Stimulated activated CD4-positive, alpha-beta T cell treated with anti-CD3 and anti-CD28 coated beads, Interleukin-1b, Interleukin-23, amount 100 ng/mL, for 4 hours (primary cell): ENCODE measurements at regions not wholly inside any gene's neighbourhood (a gene's known extent, or its start where the extent isn't known, plus 50 kb on each side); places are given as distances from the start of the nearest gene placed in this dataset.

Experiments used
- DNase-seq, 2 donors: peaks; one replicate each; pipeline ENCODE4 v3.0.0-alpha.2; 2020; ENCODE audit warnings: low read depth in 2 of 2

DNA sequence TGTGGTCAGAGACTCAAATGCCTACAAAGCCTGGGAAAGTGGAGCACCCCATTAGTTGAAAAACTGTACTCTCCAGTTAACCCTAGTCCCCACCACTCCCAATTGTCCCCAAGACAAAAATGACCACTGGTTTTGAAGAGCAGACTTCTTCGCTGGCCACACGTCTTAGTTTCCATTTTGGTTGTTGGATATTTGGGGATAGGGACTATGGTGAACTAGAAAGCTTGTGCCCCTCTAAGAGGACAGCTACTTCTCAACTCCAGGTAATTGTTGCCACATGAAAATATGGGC is 109.4 kb upstream of the SPRY4 start:
- DNase-seq = no peak

GRCh38 chr5:142433526-142434321 is 108.9 kb upstream of the SPRY4 start:
- DNase-seq = no peak

GRCh38 chr5:142432961-142433360 is 108.1 kb upstream of the SPRY4 start:
- no peak for DNase-seq

- peak in 1 of 2 donors; percentile 15 for DNase-seq
Measured at GRCh38 chr5:142432369-142432863, 107.6 kb upstream of the SPRY4 start.

- no peak for DNase-seq
Measured at GRCh38 chr5:142428773-142429473, 104.1 kb upstream of the SPRY4 start.

GRCh38 chr5:142428036-142428772 is 103.4 kb upstream of the SPRY4 start:
- no peak for DNase-seq

GRCh38 chr5:142427529-142427928 is 102.7 kb upstream of the SPRY4 start:
- DNase-seq = no peak

GRCh38 chr5:142427015-142427364 is 102.2 kb upstream of the SPRY4 start:
- DNase-seq = no peak

GRCh38 chr5:142426129-142427014 is 101.6 kb upstream of the SPRY4 start:
- no peak for DNase-seq

DNA sequence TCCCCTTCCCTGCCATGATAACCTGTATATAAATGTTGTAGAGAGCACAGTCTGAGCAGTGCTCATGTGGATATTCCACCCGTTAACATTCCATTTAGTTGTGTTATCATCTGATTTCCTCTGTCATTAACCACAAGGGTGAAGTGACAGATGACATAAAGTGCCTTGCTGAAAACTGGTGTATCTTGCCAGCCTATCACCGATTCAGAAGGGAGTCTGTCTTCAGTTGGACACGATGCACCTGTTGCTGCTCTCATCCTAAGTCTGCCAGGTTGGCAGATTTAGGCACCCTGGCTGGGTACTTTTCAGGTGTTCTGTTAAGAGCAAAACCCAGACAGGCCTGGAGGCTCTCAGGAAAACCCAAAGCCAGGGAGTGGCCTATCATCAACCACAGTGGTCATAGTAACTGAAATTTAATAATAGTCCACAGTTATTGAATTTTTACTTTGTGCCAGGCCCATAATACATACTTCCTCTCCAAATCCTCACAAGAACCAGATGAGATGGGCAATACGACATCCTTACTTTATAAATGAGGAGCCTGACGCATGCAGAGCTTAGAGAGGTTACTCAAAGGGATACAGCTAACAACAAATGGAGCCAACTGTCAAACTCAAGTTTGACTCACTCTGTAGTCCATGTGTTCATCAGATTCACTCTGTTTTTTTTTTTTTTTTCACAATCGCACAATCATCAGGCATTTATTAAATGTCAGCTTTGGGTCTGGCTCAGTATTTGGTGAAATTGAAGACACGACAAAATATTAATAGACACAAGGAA is 100.7 kb upstream of the SPRY4 start:
- no peak for DNase-seq

GRCh38 chr5:142422429-142422828 is 97.6 kb upstream of the SPRY4 start:
- DNase-seq = no peak

- no peak for DNase-seq
Measured at GRCh38 chr5:142421621-142422397, 97.0 kb upstream of the SPRY4 start.

DNA sequence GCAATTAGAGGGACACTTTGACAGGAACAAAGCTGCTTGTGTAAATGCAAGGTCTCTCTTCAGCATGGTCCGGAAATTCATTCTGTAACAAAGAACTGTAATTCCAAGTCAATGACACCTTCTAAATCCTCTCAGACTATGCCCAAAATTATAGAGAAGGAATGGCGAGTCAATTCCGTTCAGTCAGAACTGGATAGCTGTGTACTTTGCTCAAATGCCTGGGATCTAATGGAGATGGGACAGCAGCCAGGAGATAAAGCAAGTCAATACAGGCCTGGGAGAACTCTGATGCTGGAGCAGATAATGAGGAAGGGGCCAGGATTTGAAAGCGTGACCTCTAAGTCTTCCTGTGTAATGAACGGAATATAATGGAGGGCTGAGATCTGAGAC is 96.4 kb upstream of the SPRY4 start:
- DNase-seq = no peak

- no peak for DNase-seq
Measured at GRCh38 chr5:142420561-142421227, 95.9 kb upstream of the SPRY4 start.

DNA sequence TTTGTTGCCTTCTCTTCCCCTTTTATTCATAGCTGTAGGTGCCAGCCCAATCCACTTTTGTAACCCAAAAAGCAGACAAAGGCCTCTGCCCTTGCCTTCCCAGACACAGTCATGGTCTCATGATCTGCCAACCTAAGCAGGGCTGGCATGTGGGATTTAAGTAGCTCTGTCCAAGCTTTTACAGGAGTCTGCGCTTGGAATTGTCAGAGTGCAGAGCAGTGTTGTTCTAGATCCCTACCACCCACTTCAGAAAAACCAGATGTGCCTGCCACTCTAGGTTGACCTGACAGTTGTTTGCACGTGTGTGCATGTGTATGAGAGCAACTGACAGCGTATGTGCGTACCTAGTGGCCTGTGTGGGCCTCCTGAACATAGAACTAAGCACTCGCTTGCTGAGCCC is 87.8 kb upstream of the SPRY4 start:
- no peak for DNase-seq

GRCh38 chr5:142411656-142412425 is 87.0 kb upstream of the SPRY4 start:
- no peak for DNase-seq

GRCh38 chr5:142411103-142411502 is 86.3 kb upstream of the SPRY4 start:
- DNase-seq = no peak

- no peak for DNase-seq
Measured at GRCh38 chr5:142408981-142409481, 84.2 kb upstream of the SPRY4 start.

DNA sequence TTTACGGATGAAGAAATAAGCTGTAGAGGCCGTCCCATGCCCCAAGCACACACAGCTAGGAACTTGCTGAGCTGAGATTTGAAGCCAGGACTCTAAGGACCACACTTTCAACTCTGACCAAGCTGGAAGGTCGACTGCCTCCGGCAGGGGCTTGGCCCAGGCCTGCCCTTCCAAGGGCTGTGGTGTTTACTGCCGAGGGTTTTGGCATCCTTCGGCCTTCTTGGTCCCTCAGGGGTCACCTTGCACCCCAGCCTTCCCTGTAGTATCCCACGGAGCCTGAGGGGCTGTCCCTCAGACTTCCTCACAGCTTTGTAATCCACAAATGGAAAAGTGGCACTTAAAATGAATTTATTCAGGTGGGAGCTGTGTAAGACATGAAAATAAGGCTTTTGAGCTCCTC is 83.7 kb upstream of the SPRY4 start:
- DNase-seq = no peak
